ENCODE measurements at regions not wholly inside any gene's neighbourhood (a gene's known extent, or its start where the extent isn't known, plus 50 kb on each side); places are given as distances from the start of the nearest gene placed in this dataset.

- H3K27me3 ChIP-seq (replicated peaks; ENCODE audit: insufficient read depth) = no peaks in the 10 kb centered on the region
- no peak for ATAC-seq (ENCODE audit: insufficient number of reproducible peaks, low FRiP score, low read depth)
- no peaks in the 10 kb centered on the region for H3K9me3 ChIP-seq
- H3K36me3 ChIP-seq = no peaks in the 10 kb centered on the region
- H3K27ac ChIP-seq = no peak overlapping the region
- no peak overlapping the region for H3K4me3 ChIP-seq
- TF ChIP-seq CTCF (IDR thresholded peaks at IDR 0.05) = no peak
- DNase-seq (ENCODE audit: low spot score) = no peak
- H3K4me1 ChIP-seq (ENCODE audit: control insufficient read depth in 1 of 2, low read depth in 2 of 2) = no peaks in the 10 kb centered on the region
These were observed 878.4 kb upstream of the EDIL3 start for GRCh38 chr5:85263125-85263524.

DNA sequence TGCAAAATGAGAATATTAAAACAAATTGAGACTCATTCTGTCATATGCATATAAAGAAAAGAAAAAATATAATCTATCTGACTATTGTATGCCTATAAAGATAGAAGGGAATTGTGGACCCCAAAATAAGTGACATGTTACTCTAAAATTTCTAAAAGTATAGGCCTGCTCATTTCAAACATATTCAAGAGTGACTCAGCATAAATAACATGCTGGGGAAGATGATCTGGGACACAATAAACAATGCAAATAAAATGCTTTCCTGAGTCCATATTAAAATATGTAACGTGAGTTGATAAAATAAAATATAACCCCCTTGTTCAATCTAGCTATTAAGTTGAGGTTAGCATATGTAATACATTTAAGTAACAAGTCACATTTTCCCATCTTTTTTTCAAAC is 882.0 kb upstream of the EDIL3 start:
- Histone ChIP-seq H3K4me3 (no peak overlapping the region), H3K36me3 (no peaks in the 10 kb centered on the region), H3K4me1 (ENCODE audit: control insufficient read depth in 1 of 2, low read depth in 2 of 2) (no peaks in the 10 kb centered on the region), H3K27me3 (replicated peaks; ENCODE audit: insufficient read depth) (no peaks in the 10 kb centered on the region), H3K27ac (no peak overlapping the region), H3K9me3 (no peaks in the 10 kb centered on the region)
- no peak for TF ChIP-seq CTCF (IDR thresholded peaks at IDR 0.05)
- ATAC-seq (ENCODE audit: insufficient number of reproducible peaks, low FRiP score, low read depth) = no peak
- DNase-seq (ENCODE audit: low spot score) = no peak

GRCh38 chr5:85268194-85268593 is 883.5 kb upstream of the EDIL3 start:
- H3K27ac ChIP-seq = no peak overlapping the region
- H3K9me3 ChIP-seq = no peaks in the 10 kb centered on the region
- no peaks in the 10 kb centered on the region for H3K36me3 ChIP-seq
- no peaks in the 10 kb centered on the region for H3K4me1 ChIP-seq (ENCODE audit: control insufficient read depth in 1 of 2, low read depth in 2 of 2)
- no peaks in the 10 kb centered on the region for H3K27me3 ChIP-seq (replicated peaks; ENCODE audit: insufficient read depth)
- no peak for TF ChIP-seq CTCF (IDR thresholded peaks at IDR 0.05)
- no peak overlapping the region for H3K4me3 ChIP-seq
- ATAC-seq (ENCODE audit: insufficient number of reproducible peaks, low FRiP score, low read depth) (no peak), DNase-seq (ENCODE audit: low spot score) (no peak)

- Histone ChIP-seq H3K36me3 (no peaks in the 10 kb centered on the region), H3K4me3 (no peak overlapping the region), H3K4me1 (ENCODE audit: control insufficient read depth in 1 of 2, low read depth in 2 of 2) (no peaks in the 10 kb centered on the region), H3K27me3 (replicated peaks; ENCODE audit: insufficient read depth) (no peaks in the 10 kb centered on the region), H3K9me3 (no peaks in the 10 kb centered on the region), H3K27ac (no peak overlapping the region)
- no peak for TF ChIP-seq CTCF (IDR thresholded peaks at IDR 0.05)
- ATAC-seq (ENCODE audit: insufficient number of reproducible peaks, low FRiP score, low read depth) (no peak), DNase-seq (ENCODE audit: low spot score) (no peak)
These were observed 893.5 kb upstream of the EDIL3 start for GRCh38 chr5:85278193-85278592.

- H3K4me3 ChIP-seq = no peak overlapping the region
- ATAC-seq (ENCODE audit: insufficient number of reproducible peaks, low FRiP score, low read depth) (no peak), DNase-seq (ENCODE audit: low spot score) (no peak)
- H3K27me3 ChIP-seq (replicated peaks; ENCODE audit: insufficient read depth) = no peaks in the 10 kb centered on the region
- no peaks in the 10 kb centered on the region for H3K4me1 ChIP-seq (ENCODE audit: control insufficient read depth in 1 of 2, low read depth in 2 of 2)
- no peaks in the 10 kb centered on the region for H3K9me3 ChIP-seq
- no peak for TF ChIP-seq CTCF (IDR thresholded peaks at IDR 0.05)
- no peak overlapping the region for H3K27ac ChIP-seq
- H3K36me3 ChIP-seq = no peaks in the 10 kb centered on the region
These were observed 904.2 kb upstream of the EDIL3 start for GRCh38 chr5:85288914-85289313.
